ENCODE measurements at regions not wholly inside any gene's neighbourhood (a gene's known extent, or its start where the extent isn't known, plus 50 kb on each side); places are given as distances from the start of the nearest gene placed in this dataset.
A peak's percentile ranks its signal among the peaks of the same experiment; 100 is the strongest.

DNA sequence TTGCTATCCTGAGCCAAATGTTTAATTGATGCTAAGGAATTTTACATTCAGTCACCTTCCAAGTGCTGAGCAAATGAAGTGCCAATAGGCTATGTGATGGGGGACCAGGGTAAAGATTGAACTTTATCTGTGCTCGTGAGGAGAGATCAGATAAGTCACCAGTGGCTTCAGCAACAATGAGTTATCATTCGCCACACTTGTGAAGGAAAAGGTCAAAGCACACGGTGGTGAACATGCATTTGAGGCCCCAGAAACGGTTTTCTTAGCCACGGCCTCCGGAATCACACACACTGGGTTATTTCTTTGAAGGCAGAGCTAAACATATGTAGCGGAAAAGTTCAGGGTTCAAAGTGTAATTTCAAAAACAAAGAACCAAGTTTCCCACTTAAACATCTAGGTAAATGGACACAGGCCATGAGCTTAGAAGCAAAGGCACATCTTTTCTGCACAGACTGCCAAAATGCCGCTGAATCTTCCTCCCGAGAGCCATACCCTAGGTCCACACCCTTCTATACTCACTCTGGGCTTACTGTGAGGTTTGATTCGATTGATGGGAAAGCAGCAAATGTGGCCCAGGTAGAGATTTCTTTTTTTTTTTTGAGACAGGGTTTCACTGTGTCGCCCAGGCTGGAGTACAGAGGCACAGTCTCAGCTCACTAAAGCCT lies 268.5 kb downstream of the SHQ1 start:
- intact Hi-C loops (cut with DNase I) = no loop called here
- DNase-seq = no peak

DNA sequence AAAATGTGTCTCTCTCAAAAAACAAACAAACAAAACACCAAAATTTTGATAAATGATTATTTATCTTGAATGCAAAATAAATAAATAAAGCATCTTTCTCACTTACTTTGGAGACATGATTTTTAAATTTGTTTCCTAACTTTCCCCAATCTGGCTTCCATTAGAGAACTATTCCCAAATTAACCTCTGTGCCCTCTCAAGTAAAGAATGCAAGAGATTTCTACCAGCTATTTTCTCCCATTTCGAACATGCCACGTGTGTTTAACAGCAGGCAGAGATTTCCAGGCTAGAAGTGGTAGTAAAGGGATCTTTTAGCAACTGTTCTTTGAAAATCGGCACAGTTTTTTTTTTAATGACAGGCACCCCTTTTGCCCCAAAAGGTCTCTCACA lies 269.1 kb downstream of the SHQ1 start:
- intact Hi-C loops (cut with DNase I) = no loop called here

DNA sequence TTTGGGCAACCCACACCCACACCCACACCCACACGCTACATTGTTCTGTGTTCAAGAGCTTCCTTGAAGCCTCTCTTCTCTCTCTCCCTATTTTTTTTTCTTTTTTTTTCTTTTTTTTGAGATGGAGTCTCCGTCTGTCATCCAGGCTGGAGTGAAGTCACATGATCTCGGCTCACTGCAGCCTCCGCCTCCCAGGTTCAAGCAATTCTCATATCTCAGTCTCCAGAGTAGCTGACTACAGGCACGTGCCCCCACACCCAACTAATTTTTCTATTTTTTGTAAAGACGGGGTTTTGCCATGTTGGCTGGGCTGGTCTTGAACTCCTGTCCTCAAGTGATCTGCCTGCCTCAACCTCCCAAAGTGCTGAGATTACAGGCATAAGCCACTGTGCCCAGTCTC lies 271.1 kb downstream of the SHQ1 start:
- DNase-seq = no peak
- intact Hi-C loops (cut with DNase I) = no loop called here

More for the DNA sequence above, 269.1 kb downstream of the SHQ1 start:
- no peak for DNase-seq

DNA sequence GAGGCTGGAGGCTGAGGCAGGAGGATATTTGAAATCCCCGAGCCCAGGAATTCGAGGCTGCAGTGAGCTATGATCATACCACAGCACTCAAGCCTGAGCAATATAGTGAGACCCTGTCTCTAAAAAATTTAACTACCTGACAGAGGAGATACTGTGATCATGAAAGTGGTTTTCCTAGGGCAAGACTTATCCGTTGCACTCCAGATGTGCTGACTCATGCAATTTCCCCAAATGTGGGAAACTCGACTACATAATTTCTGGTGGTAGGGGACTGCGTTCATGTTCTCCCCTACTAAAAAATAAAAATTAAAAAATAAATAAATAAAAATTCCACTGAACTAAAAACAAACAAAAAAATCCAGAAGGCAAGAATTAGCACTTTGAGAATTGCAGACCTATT lies 271.7 kb downstream of the SHQ1 start:
- no peak for DNase-seq
- intact Hi-C loops (cut with DNase I) = no loop called here

DNA sequence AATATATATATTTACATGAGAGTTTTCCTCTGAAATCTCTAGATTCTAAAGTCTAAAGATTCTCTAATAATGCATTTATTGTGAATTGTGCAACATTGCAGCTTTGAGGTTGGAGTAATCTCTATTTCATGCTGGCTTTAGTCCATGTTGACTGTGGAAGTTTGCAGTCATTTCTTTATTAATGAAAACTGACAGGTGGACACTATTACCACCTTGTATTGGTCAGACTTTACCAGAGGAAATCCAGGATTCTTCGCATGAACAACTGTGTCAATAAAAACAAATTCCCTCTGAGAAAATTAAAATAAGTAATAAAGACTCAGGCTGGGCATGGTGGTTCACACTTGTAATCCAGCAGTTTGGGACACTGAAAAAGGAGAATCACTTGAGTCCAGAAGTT lies 274.1 kb downstream of the SHQ1 start:
- no peak for DNase-seq
- intact Hi-C loops (cut with DNase I) = no loop called here

DNA sequence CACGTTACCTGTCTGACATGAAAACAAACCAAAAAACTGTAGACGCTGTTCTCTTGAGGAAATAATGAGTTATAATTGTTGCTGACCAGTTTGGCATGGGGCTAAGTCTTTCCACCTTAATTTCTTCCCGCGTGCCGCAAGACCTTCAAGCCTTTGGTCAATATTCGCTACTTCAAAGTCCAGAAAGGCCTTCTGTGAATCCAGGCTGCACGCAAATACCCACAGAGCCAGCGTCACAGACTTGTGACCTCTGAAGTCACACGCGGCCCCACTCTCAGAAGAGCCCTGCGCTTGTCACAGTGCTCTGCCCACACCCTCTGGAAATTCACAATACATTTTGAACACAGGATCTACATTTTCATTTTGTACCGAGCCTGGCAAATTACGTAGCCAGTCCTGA lies 275.2 kb downstream of the SHQ1 start:
- intact Hi-C loops (cut with DNase I) = no loop called here
- no peak for DNase-seq

DNA sequence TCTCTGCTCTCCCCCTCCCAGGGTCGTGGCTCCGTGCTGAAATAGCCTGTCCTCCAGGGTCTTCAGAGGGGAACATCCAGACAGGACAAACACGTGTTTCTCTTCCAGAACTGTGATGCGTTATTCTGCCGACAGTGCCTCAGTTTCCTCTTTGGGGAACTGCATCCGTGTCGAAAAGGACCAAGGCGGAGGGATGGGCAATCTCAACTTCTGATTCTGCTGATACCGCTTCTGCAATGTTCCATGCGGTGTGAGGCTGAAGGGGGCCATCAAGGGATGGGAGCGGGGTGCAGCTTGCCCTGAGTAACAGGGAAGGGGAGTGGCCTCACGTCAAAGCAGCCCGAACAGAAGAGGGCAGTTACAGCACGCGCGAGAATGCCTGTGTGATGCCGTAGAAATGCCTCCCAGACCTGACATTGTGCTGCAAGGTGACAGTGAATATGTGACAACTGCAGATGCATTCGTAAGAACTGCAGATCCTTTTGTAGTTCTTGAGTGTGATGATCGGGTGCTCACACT lies 275.7 kb downstream of the SHQ1 start:
- intact Hi-C loops (cut with DNase I) = no loop called here
- DNase-seq = no peak

DNA sequence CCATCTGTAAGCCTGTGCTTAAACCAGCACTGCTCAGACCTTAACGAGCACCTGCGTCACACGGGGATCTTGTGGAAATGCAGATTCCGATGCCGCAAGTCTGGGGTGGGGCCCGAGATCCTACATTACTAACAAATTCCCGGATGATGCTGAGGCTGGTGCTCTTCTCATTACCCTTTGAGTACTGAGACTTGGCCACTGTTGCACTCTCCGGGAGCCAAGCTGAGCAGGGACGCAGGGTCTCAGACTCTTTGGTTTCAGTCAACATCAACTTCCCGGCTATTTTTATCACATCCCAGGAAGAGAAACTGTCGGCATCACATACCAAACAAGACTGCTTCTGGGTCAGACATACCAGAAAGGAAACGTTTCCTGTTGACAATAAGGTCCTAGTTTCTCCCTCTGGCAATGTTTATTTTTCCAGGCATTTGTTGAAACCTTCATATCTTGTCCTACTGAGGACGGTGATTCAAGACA lies 276.6 kb downstream of the SHQ1 start:
- intact Hi-C loops (cut with DNase I) = no loop called here
- DNase-seq = no peak

DNA sequence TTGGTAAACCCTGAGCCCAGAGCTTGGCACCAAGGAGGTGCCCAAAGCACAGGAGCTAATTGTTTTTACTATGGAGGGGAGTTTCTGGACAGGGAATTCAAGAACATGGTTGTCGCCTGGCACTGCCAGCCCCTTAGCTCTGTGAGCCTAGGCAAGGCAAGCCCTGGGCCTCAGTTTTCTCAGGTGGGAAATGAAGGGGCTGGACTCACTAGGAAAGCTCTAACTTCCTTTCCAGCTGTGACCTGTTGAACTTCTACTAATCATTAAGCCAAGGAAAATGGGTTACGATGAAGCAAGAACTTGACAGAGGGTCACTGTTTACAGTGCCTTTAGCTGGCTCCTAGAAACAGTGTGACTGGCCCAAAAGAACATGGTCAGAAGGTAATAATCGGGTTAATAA lies 277.2 kb downstream of the SHQ1 start:
- intact Hi-C loops (cut with DNase I) = no loop called here
- DNase-seq = no peak

DNA sequence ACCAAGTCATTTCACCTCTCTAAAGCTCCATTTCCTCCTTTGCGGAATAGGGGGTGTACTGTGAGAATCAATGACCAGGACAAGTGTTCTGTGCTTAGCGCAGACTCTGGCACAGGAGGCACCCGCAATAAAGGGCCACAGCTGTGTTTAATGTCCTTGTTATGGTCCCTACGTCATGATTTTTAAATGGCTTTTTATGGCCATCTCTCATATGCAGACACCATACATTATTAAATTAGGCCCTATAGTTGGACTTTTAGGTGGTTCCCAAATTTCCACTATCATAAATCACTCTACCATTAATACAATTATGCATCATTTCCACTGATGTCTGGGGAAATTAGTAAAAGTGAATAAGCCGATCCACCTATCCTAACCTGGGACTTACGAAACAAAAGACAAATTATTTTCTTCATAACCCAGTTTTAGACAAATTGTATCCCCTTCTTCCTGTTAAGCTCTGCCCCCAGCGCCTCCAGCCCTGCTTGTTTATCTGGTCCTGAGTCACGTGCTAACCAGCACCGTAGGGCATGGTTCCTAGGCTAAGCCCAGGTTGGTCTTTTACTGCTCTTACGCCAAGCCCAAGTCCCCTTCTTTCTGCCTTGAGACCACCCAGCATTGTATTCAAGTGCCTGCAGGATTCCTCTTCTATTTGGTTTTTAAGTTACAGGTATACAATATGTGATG lies 278.3 kb downstream of the SHQ1 start:
- intact Hi-C loops (cut with DNase I) = no loop called here
- DNase-seq = no peak

DNA sequence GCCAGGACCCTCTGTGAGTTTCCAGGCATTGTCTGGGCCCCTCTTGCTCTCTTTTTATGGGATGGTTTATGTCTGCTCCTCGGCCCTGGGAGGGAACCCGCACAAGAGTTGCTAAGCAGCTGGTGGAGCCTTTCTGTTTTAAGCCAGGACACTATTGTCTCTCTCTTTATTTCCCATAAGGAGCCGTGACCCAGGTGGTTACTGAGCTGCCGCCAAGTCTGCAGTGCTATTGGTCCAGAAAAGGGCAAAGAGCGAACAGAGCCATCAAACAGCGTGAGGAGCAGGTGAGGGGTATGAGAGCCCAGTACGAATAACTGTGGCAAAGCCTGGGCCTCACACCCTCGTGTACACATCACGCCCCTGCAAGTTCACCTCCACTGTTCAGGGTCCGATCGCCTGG lies 280.2 kb downstream of the SHQ1 start:
- intact Hi-C loops (cut with DNase I) = no loop called here
- DNase-seq = no peak

DNA sequence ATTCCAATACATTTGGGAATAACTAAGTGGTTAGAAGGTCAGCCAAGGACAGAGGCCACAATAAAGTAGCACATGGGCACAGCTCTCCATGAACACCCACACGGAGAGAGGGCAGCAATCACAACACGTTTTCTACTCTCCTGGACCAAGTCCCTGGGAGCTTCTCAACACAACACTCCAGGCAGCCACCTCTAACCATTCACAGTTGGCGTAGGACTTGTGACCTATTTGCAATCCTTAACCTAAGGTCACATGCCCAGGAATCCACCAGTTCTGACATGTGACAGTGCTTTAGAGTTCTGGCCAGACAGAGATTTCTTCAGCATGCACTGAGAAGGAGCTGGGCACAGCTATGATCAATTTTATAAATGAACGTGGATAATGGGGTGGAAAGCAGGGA lies 280.8 kb downstream of the SHQ1 start:
- no peak for DNase-seq
- intact Hi-C loops (cut with DNase I) = no loop called here

DNA sequence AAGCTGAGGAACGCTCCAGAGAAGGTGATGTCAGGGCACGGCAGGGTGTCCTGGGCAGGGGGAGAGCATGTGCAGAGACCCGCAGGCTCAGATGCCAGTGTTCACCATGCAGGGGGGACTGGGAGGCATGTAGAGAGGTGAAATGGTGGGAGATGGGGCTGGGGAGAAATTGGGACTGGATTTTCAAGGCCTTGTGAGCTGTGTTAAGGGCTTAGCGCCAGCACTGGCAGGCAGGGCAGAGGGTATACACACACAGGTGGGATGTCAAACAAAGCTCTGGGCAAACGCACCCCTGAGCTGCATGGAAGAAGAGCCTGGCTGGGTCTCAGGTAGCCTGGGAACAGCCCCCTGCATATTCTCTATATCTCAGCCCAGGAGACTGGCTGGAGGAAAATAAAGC lies 282.7 kb downstream of the SHQ1 start:
- intact Hi-C loops (cut with DNase I) = no loop called here
- DNase-seq = no peak

DNA sequence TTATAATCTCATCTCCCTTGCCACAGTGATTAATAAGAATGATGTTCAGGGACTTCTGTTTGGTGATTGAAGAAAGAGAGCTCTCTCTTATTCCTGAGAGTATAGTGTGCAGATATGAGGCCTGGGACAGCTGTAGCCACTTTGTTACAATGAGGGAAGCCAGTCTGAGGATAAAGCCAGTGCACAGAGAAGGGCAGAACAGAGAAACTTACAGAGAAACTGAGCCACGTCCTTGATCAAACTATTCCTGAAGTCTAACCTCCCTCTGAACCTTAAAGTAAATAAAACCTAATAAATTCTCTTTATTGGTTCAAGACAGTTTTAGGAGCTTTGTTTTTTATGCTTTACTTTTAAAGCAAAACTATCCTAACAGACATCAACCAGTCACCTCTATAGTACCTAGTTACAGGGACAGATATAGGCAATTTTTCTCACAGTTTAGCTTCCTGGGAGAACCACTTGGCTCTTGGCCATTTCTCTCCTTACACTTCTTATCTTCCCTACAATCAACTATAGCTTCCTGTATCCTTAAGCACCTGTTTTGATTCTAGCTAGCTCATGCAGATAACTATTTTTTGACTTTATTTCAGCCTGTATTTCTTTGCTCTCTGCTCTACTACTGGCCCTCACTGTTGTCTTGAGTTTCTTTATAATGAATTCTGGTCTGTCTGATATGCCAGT lies 284.4 kb downstream of the SHQ1 start:
- DNase-seq = no peak
- intact Hi-C loops (cut with DNase I) = no loop called here

DNA sequence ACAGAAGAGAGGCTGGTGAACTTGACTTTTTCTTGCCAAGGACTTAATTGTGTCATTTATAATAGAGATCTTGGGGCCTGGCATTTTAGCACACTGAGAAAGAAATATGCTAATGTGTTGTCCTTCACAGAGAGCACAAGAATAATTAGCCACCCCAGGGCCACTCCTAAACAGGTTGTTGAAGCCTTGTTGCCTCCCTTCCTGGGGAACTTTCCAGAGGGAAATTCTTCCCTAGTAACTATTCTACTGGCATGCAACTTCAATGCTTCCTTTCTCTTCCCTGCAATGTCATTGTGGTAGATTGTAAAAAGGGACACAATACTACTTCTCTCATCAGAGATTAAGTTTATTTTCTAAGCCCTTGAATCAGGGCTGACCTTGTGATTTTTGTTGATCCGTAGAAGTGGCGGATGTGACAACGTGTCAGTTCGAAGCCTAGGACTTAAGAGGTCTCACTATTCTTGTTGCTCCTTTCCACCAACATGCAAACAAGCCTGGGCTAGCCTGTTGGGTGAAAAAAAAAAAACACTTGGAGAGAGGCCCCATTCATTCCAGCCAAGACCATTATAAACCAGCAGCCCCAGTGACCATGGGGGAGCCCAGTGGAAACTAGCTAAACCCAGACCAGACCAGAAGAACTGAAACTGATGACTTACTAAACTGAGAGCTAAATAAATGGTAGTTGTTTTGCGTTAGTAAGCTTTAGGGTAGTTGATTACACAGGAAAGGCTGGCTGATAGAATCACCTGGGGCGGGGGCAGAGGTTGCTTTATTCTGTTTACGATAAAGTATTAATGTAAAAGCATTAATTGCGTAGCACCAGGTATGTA lies 287.2 kb downstream of the SHQ1 start:
- peak in 3 of 42 donors; percentile 24 to 31 (median 25) for DNase-seq
- intact Hi-C loops (cut with DNase I) = no loop called here

DNA sequence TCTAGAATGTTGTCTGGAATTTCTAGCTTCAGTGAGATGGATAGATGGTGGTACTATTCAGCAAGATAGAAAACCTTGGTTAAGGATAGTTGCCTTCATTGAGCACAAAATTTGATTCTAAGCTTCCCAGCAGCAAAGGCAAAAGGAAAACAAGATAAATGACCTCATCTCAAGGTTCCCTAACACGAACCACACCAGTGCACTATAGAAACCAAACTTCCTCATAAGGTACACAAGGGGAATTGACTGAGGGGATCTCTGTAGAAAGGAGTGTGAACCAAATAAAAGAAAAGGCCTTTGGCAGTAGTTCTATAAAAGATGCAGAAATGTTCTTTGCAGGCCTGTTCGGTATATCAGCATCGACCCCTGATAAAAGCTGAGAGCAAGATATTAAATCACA lies 288.9 kb downstream of the SHQ1 start:
- DNase-seq = no peak
- intact Hi-C loops (cut with DNase I) = no loop called here

DNA sequence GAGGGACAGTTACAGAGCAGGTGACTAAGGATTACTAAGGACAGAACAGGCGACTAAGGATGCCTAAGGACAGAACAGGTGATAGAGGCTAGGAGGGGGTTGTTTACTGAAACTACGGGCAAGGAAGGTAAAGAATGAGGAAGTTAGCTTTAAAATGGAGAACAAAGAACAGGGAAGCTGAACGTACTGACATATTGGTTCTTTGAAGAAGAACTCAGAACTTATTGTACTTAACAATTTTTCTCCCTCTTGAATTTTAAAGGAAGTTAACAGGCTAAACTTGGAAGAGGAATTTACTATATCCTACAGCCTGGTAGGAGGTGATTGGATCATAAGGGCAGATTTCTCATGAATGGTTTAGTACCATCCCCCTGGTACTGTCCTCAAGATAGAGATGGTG lies 290.2 kb downstream of the SHQ1 start:
- intact Hi-C loops (cut with DNase I) = no loop called here
- no peak for DNase-seq

DNA sequence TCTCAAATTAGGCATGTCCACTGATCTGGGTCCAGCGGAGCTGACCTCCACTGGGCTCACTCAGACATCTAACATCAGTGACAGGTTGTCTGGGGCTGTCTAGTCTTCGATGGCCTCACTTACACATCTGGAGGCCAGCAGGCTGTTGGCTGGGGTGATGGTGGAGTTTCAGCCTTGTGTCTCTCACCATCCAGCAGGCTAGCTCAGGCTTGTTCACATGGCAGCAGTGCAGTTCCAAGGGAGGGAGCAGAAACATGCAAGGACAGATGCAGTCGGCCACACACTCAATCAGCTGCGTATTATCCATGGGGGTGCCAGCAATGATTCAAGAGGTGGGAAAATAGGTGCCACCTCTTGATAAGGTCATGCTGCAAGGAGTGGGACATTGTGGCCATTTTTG lies 292.5 kb downstream of the SHQ1 start:
- intact Hi-C loops (cut with DNase I) = no loop called here
- no peak for DNase-seq

DNA sequence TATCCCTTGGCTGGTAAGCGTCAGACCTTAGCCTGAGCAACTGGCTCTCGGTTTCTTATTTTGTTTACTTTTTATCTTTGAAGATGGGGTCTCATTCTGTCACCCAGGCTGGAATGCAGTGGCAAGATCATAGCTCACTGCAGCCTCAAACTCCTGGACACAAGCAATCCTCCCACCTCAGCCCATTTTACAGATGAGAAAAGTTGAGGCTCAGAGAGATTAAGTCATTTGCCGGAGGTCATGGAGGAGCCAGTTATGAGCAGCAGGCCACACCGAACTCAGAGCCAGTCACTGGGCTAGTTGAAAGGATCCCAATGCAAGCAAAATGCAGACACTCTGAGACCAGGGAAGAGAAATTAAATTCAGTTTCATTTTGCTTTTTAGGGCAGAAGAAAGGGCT lies 293.6 kb downstream of the SHQ1 start:
- intact Hi-C loops (cut with DNase I) = no loop called here
- no peak for DNase-seq

DNA sequence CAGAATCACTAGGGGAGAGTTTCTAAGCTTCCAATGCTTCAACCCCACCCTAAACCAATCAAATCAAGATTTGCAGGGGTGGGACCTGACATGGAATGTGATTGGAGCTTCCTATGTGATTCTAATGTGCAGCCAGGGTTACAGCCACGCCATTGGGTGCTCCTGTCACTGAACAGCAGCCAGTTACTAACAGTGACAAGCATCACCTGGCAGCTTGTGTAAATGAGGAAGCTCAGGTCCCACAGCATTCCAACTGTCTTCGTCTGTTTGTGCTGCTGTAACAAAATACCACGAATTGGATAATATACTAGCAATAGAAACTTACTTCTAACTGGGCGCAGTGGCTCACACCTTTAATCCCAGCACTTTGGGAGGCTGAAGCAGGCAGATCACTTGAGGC lies 294.9 kb downstream of the SHQ1 start:
- intact Hi-C loops (cut with DNase I) = no loop called here
- DNase-seq = no peak

Measured in head of caudate nucleus (tissue), 42 donors.